Pancreas (tissue), 10 donors: ENCODE measurements at regions not wholly inside any gene's neighbourhood (a gene's known extent, or its start where the extent isn't known, plus 50 kb on each side); places are given as distances from the start of the nearest gene placed in this dataset.

Experiments
- ATAC-seq, 4 donors: fragments of 200-7000 bp; cut with Tn5 transposase; one replicate each; pipeline versions ENCODE4 v1.8.0 to v1.9.1; 2020; ENCODE audit warnings: mild to moderate bottlenecking in 4 of 4, moderate library complexity in 4 of 4
- DNase-seq, 6 donors: peaks; one replicate each; pipeline ENCODE4 v3.0.0-alpha.2; 2020
- FAIRE-seq: peaks from 2 replicates; lab custom pipeline; 2012; peaks lifted over from hg19 to GRCh38; lab: Jason Lieb, UNC
- H3K27ac ChIP-seq, 4 donors: fragments of 200-600 bp; sonication (generic); 1 replicate in 3 of 4; 2 replicates in 1 of 4; pipeline versions ENCODE4 v1.5.0 to v1.8.0; 2020
- H3K27me3 ChIP-seq, 4 donors: fragments of 200-600 bp; one replicate each; pipeline ENCODE4 v1.8.0; 2021
- H3K36me3 ChIP-seq, 3 donors: fragments of 200-600 bp; sonication (generic) in 1 of 3; one replicate each; pipeline versions ENCODE4 v1.5.0 to v1.8.0; 2020 to 2021
- H3K4me1 ChIP-seq, 3 donors: fragments of 200-600 bp; one replicate each; pipeline ENCODE4 v1.8.0; 2021
- H3K4me3 ChIP-seq, 4 donors: fragments of 200-600 bp; sonication (generic) in 2 of 4; one replicate each; pipeline versions ENCODE4 v1.5.0 to v1.8.0; 2020 to 2021
- H3K9me3 ChIP-seq, 4 donors: fragments of 200-600 bp; one replicate each; pipeline ENCODE4 v1.8.0; 2021
- WGBS, 2 donors: extraction: QIAGEN DNeasy Blood & Tissue Kit; methylation state at CpG; one replicate each; pipeline ENCODE4 v1.1.7; 2013; 5-methylcytosine and 5-hydroxymethylcytosine counted together
- intact Hi-C, 3 donors: fragments of 100-400 bp; cut with DNase I; formaldehyde crosslinking; loops; one replicate each; pipeline versions ENCODE4 v1.11.1 to v1.14.2; 2022
- TF ChIP-seq, protein P1 (sequence below), 4 donors: fragments of 200-600 bp; sonication (generic) in 3 of 4; IDR thresholded peaks; one replicate each; pipeline versions ENCODE4 v1.5.0 to v1.8.0; 2021; ENCODE audit warnings: antibody characterized with exemption in 4 of 4
- donor health status: healthy with polysubstance abuse.
- donor health status: DM: no; HTN: no; CAD: no; lungs with moderate emphysema.
- donor health status: DM: no; HTN: no; CAD: no.
- donor health status: control.
- donor health status: control.
- donor health status: Bipolar disorder and iron deficiency.
- donor health status: DM: yes; HTN: yes; CAD: no.
- donor health status: DM: no; HTN: no; CAD: no.
- donor health status: DM: no; HTN: no; CAD: no.
- donor health status: DM: yes; HTN: yes; CAD: no.

DNA sequence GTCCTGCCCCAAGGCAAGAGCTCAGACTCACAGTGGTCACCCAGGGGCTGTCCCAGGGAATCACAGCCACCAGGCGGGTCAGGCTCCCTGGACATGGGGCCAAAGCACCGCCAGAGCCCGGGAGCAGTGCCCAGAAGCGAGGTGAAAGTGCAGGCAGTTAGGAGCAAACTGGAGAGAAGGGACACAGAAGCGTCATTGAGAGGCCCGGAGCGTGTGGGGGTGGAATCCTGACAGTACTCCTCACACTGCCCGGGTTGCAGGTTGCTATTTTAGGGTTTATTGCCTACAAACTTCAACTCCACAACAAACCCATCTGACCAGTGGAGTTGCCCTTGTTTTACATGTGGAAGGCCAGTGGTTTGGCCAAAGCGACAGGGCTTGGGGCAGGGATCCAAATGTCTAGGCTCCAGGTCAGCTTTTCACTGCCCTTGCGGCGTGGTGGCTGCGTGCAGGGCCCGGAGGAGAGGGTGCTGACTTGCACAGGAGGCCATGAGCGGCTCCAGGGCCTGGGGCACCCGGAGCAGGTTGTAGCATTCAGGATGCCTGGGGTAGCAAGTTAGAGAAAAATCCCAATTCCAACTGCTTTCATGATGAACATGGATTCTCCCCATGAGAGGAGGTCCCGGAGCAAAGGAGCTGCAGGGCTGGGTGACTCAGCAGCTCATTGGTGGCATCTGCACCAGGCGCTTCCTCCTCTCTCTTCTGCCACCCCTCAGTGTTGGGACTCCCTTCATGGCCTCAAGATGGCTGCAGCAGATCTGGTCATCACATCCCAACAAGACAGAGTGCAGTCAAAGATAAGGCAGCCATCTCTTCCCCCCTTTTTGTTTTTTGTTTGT, 112.3 kb upstream of the NCOR2 start:
- no peaks in the 10 kb centered on the region for H3K9me3 ChIP-seq
- intact Hi-C loops, result no loop called here
- H3K4me3 ChIP-seq, result no peak overlapping the region
- WGBS, 2 donors, result 51 to 61% methylated on average over 17 of the region's 17 CpGs
- no peaks in the 10 kb centered on the region for H3K4me1 ChIP-seq
- H3K36me3 ChIP-seq, result no peaks in the 10 kb centered on the region
- TF ChIP-seq, protein P1, sequence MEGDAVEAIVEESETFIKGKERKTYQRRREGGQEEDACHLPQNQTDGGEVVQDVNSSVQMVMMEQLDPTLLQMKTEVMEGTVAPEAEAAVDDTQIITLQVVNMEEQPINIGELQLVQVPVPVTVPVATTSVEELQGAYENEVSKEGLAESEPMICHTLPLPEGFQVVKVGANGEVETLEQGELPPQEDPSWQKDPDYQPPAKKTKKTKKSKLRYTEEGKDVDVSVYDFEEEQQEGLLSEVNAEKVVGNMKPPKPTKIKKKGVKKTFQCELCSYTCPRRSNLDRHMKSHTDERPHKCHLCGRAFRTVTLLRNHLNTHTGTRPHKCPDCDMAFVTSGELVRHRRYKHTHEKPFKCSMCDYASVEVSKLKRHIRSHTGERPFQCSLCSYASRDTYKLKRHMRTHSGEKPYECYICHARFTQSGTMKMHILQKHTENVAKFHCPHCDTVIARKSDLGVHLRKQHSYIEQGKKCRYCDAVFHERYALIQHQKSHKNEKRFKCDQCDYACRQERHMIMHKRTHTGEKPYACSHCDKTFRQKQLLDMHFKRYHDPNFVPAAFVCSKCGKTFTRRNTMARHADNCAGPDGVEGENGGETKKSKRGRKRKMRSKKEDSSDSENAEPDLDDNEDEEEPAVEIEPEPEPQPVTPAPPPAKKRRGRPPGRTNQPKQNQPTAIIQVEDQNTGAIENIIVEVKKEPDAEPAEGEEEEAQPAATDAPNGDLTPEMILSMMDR (IDR thresholded peaks at IDR 0.05), result no peak
- no peak for FAIRE-seq
- peak in 1 of 6 donors; percentile 34 for DNase-seq
- no peaks in the 10 kb centered on the region for H3K27me3 ChIP-seq
- peak overlapping the region in 2 of 4 donors; percentile 15 to 33 for H3K27ac ChIP-seq
- peak; percentile 6 to 51 (median 32) for ATAC-seq

DNA sequence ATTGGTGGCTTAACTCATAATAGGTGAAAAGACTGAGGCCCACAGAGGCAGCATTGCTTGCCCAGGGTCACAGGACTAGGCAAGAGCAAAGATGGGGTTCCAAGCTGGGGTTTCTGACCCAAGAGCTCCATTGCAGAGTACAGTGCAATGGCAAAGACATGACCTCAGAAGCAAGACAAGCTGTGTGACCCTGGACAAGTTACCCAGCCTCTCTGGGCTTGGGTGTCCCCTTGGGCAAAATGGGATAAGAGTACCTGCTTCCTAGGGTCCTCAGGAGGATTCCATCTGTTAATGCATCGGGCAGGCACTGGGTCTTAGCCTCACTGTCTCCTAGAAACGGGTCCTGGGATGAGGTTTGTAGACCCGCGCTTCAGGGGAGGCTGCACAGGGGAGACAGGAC, 111.6 kb upstream of the NCOR2 start:
- DNase-seq (no peak), FAIRE-seq (no peak), ATAC-seq (no peak)
- no peaks in the 10 kb centered on the region for H3K36me3 ChIP-seq
- whole genome bisulfite sequencing, 2 donors, result 72 to 73% methylated on average over 4 of the region's 4 CpGs
- no peaks in the 10 kb centered on the region for H3K27me3 ChIP-seq
- H3K4me3 ChIP-seq, result no peak overlapping the region
- no peaks in the 10 kb centered on the region for H3K9me3 ChIP-seq
- TF ChIP-seq, protein P1 (IDR thresholded peaks at IDR 0.05), result no peak
- no peaks in the 10 kb centered on the region for H3K4me1 ChIP-seq
- intact Hi-C loops, result no loop called here
- H3K27ac ChIP-seq, result peak overlapping the region in 2 of 4 donors; percentile 15 to 33

GRCh38 chr12:124678421-124678893, 111.0 kb upstream of the NCOR2 start:
- H3K36me3 ChIP-seq, result no peaks in the 10 kb centered on the region
- intact Hi-C loops, result no loop called here
- H3K27ac ChIP-seq, result no peak overlapping the region
- 59 to 67% methylated on average over 12 to 15 of the region's 15 CpGs for WGBS, 2 donors
- H3K27me3 ChIP-seq, result no peaks in the 10 kb centered on the region
- TF ChIP-seq, protein P1 (IDR thresholded peaks at IDR 0.05), result no peak
- ATAC-seq (no peak), FAIRE-seq (no peak), DNase-seq (no peak)
- no peaks in the 10 kb centered on the region for H3K4me1 ChIP-seq
- H3K4me3 ChIP-seq, result no peak overlapping the region
- H3K9me3 ChIP-seq, result no peaks in the 10 kb centered on the region

- no peak overlapping the region for H3K27ac ChIP-seq
- no peaks in the 10 kb centered on the region for H3K36me3 ChIP-seq
- DNase-seq, result no peak
- TF ChIP-seq, protein P1 (IDR thresholded peaks at IDR 0.05), result no peak
- no peak for FAIRE-seq
- no peak for ATAC-seq
- no peaks in the 10 kb centered on the region for H3K4me1 ChIP-seq
- no peaks in the 10 kb centered on the region for H3K27me3 ChIP-seq
- H3K4me3 ChIP-seq, result no peak overlapping the region
- H3K9me3 ChIP-seq, result no peaks in the 10 kb centered on the region
- 90 to 94% methylated on average over 21 of the region's 21 CpGs for WGBS, 2 donors
- intact Hi-C loops, result no loop called here
Observed at GRCh38 chr12:124677552-124678356, 110.3 kb upstream of the NCOR2 start.
